Esophagus squamous epithelium (tissue), 5 donors: ENCODE measurements at regions not wholly inside any gene's neighbourhood (a gene's known extent, or its start where the extent isn't known, plus 50 kb on each side); places are given as distances from the start of the nearest gene placed in this dataset.

Experiments
- DNase-seq: peaks from one replicate; lab custom pipeline; 2025; lab: John Stamatoyannopoulos, UW
- H3K27ac ChIP-seq, 4 donors: fragments of 200-600 bp; sonication (generic); one replicate each; pipeline ENCODE4 v1.5.1; 2016 to 2019; ENCODE audit warnings: mild to moderate bottlenecking in 1 of 4
- H3K27me3 ChIP-seq, 4 donors: fragments of 200-600 bp; sonication (generic); 1 replicate in 3 of 4; 2 replicates in 1 of 4; pipeline versions ENCODE4 v1.5.1 to v1.6.0; 2017 to 2021; ENCODE audit warnings: antibody characterized with exemption in 1 of 4
- H3K36me3 ChIP-seq, 3 donors: fragments of 200-600 bp; sonication (generic); one replicate each; pipeline ENCODE4 v1.5.1; 2016 to 2019
- H3K4me1 ChIP-seq, 3 donors: fragments of 200-600 bp; sonication (generic); one replicate each; pipeline ENCODE4 v1.5.1; 2017 to 2019
- H3K4me3 ChIP-seq, 4 donors: fragments of 200-600 bp; sonication (generic); 1 replicate in 3 of 4; 2 replicates in 1 of 4; pipeline ENCODE4 v1.5.1; 2016 to 2019; ENCODE audit warnings: mild to moderate bottlenecking in 2 of 4, moderate library complexity in 1 of 4
- H3K9me3 ChIP-seq, 3 donors: fragments of 200-600 bp; sonication (generic); one replicate each; pipeline ENCODE4 v1.5.1; 2016 to 2019
- POLR2A ChIP-seq, 4 donors: fragments of 450-650 bp; IDR thresholded peaks; one replicate each; pipeline ENCODE4 v1.6.1; 2017; ENCODE audit warnings: antibody characterized with exemption in 4 of 4, mild to moderate bottlenecking in 4 of 4, moderate library complexity in 3 of 4
- WGBS, 2 donors: methylation state at CpG; one replicate each; pipeline ENCODE4 v1.1.5; 2018; 5-methylcytosine and 5-hydroxymethylcytosine counted together
- intact Hi-C: fragments of 100-400 bp; cut with DNase I; formaldehyde crosslinking; loops from one replicate; pipeline ENCODE4 v1.15.0; 2022
- TF ChIP-seq, protein P1 (sequence below), 6 experiments: fragments of 450-650 bp in 4 of 6; fragments of 200-600 bp in 2 of 6; sonication (generic) in 2 of 6; IDR thresholded peaks; one replicate each; pipeline ENCODE4 v1.5.1; 2016 to 2019; ENCODE audit warnings: antibody characterized with exemption in 6 of 6, mild to moderate bottlenecking in 4 of 6, moderate library complexity in 4 of 6
- donor health status: DM: yes; HTN: yes; CAD: no.

DNA sequence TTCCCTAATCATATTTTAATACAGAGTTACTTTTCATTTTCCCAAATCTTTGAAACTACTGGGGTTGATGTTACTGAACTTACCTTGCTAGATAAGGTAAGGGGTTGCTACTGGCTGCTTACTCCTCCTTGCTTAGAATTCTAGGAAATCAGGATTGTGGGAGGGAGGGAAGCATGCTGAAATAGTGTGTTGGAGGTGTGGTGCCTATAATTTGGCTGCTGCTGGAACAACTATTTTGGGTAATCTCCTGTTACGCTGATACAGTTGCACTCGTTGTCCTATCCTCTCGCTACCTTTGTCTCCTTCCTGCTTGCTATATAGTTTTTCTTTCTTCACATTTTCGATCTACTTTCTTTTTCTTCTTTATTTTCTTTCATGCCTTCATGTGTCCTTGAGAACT, 83.7 kb downstream of the BMP2 start:
- Histone ChIP-seq H3K4me3 (no peak overlapping the region), H3K36me3 (no peaks in the 10 kb centered on the region), H3K27me3 (no peaks in the 10 kb centered on the region), H3K9me3 (no peaks in the 10 kb centered on the region), H3K27ac (no peak overlapping the region), H3K4me1 (no peaks in the 10 kb centered on the region)
- WGBS, 2 donors: 87 to 95% methylated on average over 4 of the region's 4 CpGs
- TF ChIP-seq POLR2A (IDR thresholded peaks at IDR 0.05): no peak
- TF ChIP-seq, protein P1, sequence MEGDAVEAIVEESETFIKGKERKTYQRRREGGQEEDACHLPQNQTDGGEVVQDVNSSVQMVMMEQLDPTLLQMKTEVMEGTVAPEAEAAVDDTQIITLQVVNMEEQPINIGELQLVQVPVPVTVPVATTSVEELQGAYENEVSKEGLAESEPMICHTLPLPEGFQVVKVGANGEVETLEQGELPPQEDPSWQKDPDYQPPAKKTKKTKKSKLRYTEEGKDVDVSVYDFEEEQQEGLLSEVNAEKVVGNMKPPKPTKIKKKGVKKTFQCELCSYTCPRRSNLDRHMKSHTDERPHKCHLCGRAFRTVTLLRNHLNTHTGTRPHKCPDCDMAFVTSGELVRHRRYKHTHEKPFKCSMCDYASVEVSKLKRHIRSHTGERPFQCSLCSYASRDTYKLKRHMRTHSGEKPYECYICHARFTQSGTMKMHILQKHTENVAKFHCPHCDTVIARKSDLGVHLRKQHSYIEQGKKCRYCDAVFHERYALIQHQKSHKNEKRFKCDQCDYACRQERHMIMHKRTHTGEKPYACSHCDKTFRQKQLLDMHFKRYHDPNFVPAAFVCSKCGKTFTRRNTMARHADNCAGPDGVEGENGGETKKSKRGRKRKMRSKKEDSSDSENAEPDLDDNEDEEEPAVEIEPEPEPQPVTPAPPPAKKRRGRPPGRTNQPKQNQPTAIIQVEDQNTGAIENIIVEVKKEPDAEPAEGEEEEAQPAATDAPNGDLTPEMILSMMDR (IDR thresholded peaks at IDR 0.05): no peak
- DNase-seq: no peak
- intact Hi-C loops: no loop called here

DNA sequence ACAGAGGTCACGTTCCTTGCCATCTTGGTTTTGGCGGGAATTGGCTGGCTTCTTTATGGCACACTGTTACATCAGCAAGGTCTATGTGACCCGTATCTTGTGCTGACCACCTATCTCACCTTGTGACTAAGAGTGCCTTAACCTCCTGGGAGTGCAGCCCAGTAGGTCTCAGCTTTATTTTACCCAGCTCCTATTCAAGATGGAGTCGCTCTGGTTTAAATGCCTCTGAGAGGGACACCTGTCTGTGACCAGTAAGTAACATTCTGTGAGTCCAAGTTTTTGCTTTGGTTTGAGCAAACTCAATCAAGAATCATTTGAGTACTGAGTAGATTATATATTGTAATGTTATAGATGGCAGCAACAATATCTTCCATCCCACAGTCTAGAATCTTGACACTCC, 85.0 kb downstream of the BMP2 start:
- H3K27ac ChIP-seq: no peak overlapping the region
- no peak for TF ChIP-seq POLR2A (IDR thresholded peaks at IDR 0.05)
- H3K9me3 ChIP-seq: no peaks in the 10 kb centered on the region
- 85 to 94% methylated on average over 4 of the region's 4 CpGs for WGBS, 2 donors
- no peak for DNase-seq
- intact Hi-C loops: no loop called here
- no peaks in the 10 kb centered on the region for H3K27me3 ChIP-seq
- no peaks in the 10 kb centered on the region for H3K36me3 ChIP-seq
- H3K4me1 ChIP-seq: peaks cover 0 to 7% (median 0%) of the 10 kb centered on the region in 3 donors
- H3K4me3 ChIP-seq: no peak overlapping the region

DNA sequence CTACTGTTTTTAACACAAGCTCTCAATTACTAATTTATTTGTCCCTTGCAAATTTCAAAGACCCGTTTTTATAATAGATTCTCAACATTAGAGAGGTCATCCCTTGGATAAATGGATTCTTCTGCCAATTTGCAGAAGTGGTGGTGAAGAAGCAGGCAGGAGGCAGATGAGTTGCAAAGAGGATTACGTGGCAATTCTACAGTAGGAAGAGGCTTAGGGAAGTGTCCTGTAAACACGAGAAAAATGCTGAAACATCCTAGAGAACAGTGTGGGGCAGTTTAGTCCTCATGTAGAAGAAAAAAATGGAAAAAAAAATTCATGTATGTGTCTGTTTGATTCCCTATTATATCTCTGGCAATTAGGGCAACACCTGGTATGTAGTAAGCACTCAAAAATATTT, 87.6 kb downstream of the BMP2 start:
- 51 to 56% methylated on average over 3 of the region's 3 CpGs for WGBS, 2 donors
- TF ChIP-seq POLR2A (IDR thresholded peaks at IDR 0.05): no peak
- TF ChIP-seq, protein P1 (IDR thresholded peaks at IDR 0.05): no peak
- intact Hi-C loops: no loop called here

DNA sequence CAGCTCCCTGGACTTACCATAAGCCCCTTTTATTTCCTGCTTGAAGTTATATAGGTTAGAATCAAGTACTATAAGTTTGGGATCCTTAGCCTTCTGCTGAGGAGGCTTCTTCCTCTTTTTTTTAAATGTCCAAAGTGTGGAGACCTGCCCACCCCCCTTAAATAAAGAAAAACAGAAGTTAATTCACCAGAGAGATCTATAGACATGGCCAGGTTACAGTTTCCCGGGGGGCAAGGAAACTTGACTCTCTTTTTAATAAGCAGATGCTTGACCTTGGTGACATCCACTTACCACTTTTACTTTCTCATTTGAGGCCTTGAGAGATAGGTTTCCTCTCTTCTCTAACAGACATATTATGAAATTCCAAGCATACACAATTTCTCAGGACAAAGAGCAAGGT, 88.3 kb downstream of the BMP2 start:
- WGBS, 2 donors: 31 to 67% methylated on average over 1 of the region's 1 CpG
- Histone ChIP-seq H3K4me1 (peaks cover 0 to 19% (median 0%) of the 10 kb centered on the region in 3 donors), H3K36me3 (no peaks in the 10 kb centered on the region), H3K9me3 (no peaks in the 10 kb centered on the region), H3K27ac (no peak overlapping the region), H3K27me3 (no peaks in the 10 kb centered on the region), H3K4me3 (no peak overlapping the region)
- intact Hi-C loops: no loop called here
- DNase-seq: no peak
- TF ChIP-seq, protein P1 (IDR thresholded peaks at IDR 0.05): no peak
- TF ChIP-seq POLR2A (IDR thresholded peaks at IDR 0.05): no peak

More for the DNA sequence above, 87.6 kb downstream of the BMP2 start:
- no peak for DNase-seq
- Histone ChIP-seq H3K27me3 (no peaks in the 10 kb centered on the region), H3K4me1 (peaks cover 0 to 19% (median 0%) of the 10 kb centered on the region in 3 donors), H3K9me3 (no peaks in the 10 kb centered on the region), H3K4me3 (no peak overlapping the region), H3K36me3 (no peaks in the 10 kb centered on the region), H3K27ac (no peak overlapping the region)

DNA sequence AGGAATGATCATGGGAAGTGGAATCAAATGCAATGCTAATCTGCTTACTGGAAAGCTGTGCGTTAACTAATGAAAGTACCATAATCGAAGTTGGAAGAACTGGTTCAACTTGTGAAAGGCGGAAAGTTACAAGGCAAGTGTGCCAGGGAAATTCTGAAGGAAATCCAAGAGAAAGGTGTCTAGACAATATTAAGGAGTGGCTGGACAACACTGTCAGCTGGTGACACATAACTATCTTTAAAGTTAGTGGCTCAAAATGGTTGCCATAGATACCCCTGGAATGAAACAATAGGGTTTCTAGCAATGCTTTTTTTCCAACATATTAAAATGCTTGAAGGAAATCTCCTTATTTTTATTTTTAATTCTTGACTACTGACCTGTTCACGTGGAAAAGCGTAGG, 90.4 kb downstream of the BMP2 start:
- DNase-seq: no peak
- Histone ChIP-seq H3K36me3 (no peaks in the 10 kb centered on the region), H3K27me3 (no peaks in the 10 kb centered on the region), H3K9me3 (no peaks in the 10 kb centered on the region), H3K4me3 (no peak overlapping the region), H3K4me1 (peaks cover 0 to 19% (median 0%) of the 10 kb centered on the region in 3 donors), H3K27ac (no peak overlapping the region)
- 37 to 49% methylated on average over 5 of the region's 5 CpGs for WGBS, 2 donors
- intact Hi-C loops: no loop called here
- TF ChIP-seq, protein P1 (IDR thresholded peaks at IDR 0.05): no peak
- no peak for TF ChIP-seq POLR2A (IDR thresholded peaks at IDR 0.05)

DNA sequence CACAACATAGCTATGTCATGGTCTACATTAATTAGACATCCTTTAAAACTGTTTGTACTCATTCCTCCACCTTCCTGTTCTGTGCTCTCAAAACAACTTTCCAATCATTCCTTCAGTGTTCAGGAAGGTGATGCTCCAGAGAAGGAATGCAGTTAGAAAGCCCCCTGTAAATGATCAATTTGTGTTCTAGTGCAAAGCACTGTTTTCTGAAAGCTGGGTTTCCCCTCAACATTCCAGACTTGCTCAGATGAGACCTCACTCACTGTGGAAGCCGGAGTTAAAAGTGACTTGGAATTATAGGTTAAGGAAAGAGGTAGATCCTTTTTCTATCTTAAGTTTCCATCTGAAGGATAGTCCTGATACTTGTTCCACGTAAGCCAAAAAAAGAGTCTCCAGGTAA, 95.9 kb downstream of the BMP2 start:
- 89 to 94% methylated on average over 2 of the region's 2 CpGs for WGBS, 2 donors
- no peaks in the 10 kb centered on the region for H3K9me3 ChIP-seq
- intact Hi-C loops: no loop called here
- H3K27ac ChIP-seq: no peak overlapping the region
- DNase-seq: no peak
- TF ChIP-seq POLR2A (IDR thresholded peaks at IDR 0.05): no peak
- TF ChIP-seq, protein P1 (IDR thresholded peaks at IDR 0.05): no peak
- H3K27me3 ChIP-seq: no peaks in the 10 kb centered on the region
- no peak overlapping the region for H3K4me3 ChIP-seq
- H3K36me3 ChIP-seq: no peaks in the 10 kb centered on the region
- H3K4me1 ChIP-seq: peaks cover 0 to 3% (median 0%) of the 10 kb centered on the region in 3 donors
